ENCODE measurements at regions not wholly inside any gene's neighbourhood (a gene's known extent, or its start where the extent isn't known, plus 50 kb on each side); places are given as distances from the start of the nearest gene placed in this dataset.

DNA sequence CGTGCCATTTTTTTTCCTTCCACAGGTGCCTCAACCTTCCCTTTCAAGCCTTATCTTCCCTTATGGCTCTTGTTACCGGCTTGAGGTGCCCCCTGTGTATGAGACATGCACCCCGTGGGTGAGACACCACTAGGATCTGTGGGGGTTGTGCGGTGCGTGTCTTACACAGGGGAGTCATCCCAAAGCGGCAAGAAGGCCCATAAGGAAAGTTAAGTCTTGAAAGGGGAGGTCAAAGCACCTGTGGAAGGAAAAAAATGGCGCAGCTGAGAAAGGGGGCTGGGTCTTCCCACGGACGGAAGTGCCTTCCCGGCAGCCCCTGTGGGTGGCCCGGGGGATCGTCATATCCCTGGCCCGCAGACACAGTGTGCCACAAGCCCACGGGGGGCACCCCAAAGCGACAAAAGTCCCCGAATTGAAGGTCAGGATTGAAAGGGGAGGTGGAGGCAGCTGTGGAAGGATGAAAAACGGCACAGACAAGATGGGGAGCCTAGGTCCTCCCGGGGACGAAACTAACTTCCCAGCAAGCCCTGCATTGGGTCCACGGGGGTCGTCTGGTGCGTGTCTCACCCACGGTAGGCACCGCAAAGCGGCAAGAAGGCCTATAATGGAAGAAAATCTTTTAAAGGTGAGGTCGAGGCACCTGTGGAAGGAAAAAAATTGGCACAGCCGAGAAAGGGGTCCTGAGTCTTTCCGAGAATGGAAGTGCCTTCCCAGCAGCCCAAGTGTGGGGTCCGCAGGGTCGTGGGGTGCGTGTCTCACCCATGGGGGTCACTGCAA lies 273.3 kb downstream of the ALG10 start:
- no peak overlapping the region for H3K4me3 ChIP-seq (ENCODE audit: low read depth, low read length)
- no peaks in the 10 kb centered on the region for H3K4me1 ChIP-seq (ENCODE audit: control insufficient read depth, insufficient read depth, low read length)
- no peak overlapping the region for H3K9ac ChIP-seq (ENCODE audit: low read depth, low read length)
- H3K36me3 ChIP-seq (ENCODE audit: control insufficient read depth, insufficient read depth, low read length) = peaks cover 2% of the 10 kb centered on the region
- H3K27me3 ChIP-seq (ENCODE audit: control insufficient read depth, insufficient read depth, low read length) = no peaks in the 10 kb centered on the region
- no peaks in the 10 kb centered on the region for H3K9me3 ChIP-seq (ENCODE audit: control insufficient read depth, insufficient read depth, low read length)

DNA sequence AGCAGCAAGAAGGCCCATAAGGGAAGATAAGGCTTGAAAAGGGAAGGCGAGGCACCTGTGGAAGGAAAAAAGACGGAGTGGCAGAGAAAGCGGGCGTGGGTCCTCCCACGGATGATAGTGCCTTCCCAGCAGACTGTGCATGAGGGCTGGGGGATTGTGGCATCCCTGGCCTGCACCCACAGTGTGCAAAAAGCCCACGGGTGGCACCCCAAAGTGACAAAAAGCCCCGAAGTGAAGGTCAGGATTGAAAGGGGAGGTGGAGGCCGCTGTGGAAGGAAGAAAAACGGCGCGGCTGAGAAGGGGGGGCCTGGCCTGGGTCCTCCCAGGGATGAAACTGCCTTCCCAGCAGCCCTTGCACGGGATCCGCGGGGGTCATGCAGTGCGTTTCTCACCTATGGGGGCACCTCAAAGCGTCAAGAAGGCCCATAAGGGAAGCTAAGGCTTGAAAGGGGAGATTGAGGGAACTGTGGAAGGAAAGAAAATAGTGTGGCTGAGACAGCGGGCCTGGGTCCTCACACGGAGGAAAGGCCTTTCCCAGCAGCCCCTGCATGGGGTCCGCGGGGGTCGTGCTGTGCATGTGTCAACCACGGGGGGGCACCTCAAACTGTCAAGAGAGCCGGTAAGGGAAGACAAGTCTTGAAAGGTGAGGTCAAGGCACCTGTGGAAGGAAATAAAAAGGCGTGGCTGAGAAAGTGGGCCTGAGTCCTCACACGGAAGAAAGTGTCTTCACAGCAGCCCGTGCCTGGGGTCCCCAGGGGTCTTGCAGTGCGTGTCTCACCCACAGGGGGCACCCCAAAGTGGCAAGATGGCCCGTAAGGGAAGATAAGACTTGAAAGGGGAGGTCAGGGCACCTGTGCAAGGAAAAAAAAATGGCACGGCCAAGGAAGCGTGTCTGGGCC lies 274.1 kb downstream of the ALG10 start:
- H3K27me3 ChIP-seq (ENCODE audit: control insufficient read depth, insufficient read depth, low read length) = no peaks in the 10 kb centered on the region
- H3K9ac ChIP-seq (ENCODE audit: low read depth, low read length) = no peak overlapping the region
- peaks cover 3% of the 10 kb centered on the region for H3K36me3 ChIP-seq (ENCODE audit: control insufficient read depth, insufficient read depth, low read length)
- H3K4me1 ChIP-seq (ENCODE audit: control insufficient read depth, insufficient read depth, low read length) = no peaks in the 10 kb centered on the region
- H3K9me3 ChIP-seq (ENCODE audit: control insufficient read depth, insufficient read depth, low read length) = peaks cover 2% of the 10 kb centered on the region
- H3K4me3 ChIP-seq (ENCODE audit: low read depth, low read length) = no peak overlapping the region

DNA sequence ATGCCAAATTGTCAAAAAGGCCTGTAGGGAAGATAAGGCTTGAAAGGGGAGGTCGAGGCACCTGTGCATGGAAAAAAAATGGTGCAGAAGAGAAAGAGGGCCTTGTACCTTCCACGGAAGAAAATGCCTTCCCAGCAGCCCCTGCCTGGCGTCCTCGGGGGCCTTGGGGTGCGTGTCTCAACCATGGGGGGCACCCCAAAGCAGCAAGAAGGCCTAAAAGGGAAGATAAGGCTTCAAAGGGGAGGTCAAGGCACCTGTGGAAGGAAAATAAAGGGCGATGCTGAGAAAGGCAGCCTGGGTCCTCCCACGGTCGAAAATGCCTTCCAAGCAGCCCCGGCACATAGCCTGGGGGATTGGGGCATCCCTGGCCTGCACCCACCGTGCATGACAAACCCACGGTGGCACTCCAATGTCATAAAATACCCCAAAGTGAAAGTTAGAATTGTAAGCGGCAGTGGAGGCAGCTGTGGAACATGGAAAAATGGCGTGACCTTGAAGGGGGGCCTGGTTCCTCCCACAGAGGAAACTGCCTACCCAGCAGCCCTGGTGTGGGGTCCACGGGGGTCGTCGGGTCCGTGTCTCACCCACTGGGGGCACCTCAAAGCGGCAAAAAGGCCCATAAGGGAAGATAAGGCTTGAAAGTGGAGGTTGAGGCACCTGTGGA lies 275.0 kb downstream of the ALG10 start:
- no peak overlapping the region for H3K4me3 ChIP-seq (ENCODE audit: low read depth, low read length)
- peaks cover 4% of the 10 kb centered on the region for H3K9me3 ChIP-seq (ENCODE audit: control insufficient read depth, insufficient read depth, low read length)

DNA sequence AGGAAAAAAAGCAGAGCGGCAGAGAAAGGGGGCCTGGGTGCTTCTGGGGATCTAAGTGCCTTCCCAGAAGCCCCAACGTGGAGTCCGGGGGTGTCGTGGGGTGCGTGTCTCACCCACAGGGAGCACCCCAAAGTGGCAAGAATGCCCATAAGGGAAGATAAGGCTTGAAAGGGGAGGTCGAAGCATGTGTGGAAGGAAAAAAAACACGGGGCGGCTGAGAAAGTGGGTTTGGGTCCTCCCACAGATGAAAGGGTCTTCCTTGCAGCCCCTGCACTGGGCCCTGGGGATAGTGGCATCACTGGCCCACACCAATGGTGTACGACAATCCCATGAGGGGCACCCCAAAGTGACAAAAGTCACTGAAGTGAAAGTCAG lies 275.5 kb downstream of the ALG10 start:
- no peaks in the 10 kb centered on the region for H3K27me3 ChIP-seq (ENCODE audit: control insufficient read depth, insufficient read depth, low read length)
- no peak overlapping the region for H3K9ac ChIP-seq (ENCODE audit: low read depth, low read length)
- H3K9me3 ChIP-seq (ENCODE audit: control insufficient read depth, insufficient read depth, low read length) = peaks cover 4% of the 10 kb centered on the region
- H3K36me3 ChIP-seq (ENCODE audit: control insufficient read depth, insufficient read depth, low read length) = peaks cover 3% of the 10 kb centered on the region
- no peak overlapping the region for H3K4me3 ChIP-seq (ENCODE audit: low read depth, low read length)
- no peaks in the 10 kb centered on the region for H3K4me1 ChIP-seq (ENCODE audit: control insufficient read depth, insufficient read depth, low read length)

More for the DNA sequence above, 275.0 kb downstream of the ALG10 start:
- no peak overlapping the region for H3K9ac ChIP-seq (ENCODE audit: low read depth, low read length)
- H3K27me3 ChIP-seq (ENCODE audit: control insufficient read depth, insufficient read depth, low read length) = no peaks in the 10 kb centered on the region
- H3K36me3 ChIP-seq (ENCODE audit: control insufficient read depth, insufficient read depth, low read length) = peaks cover 3% of the 10 kb centered on the region
- H3K4me1 ChIP-seq (ENCODE audit: control insufficient read depth, insufficient read depth, low read length) = no peaks in the 10 kb centered on the region

DNA sequence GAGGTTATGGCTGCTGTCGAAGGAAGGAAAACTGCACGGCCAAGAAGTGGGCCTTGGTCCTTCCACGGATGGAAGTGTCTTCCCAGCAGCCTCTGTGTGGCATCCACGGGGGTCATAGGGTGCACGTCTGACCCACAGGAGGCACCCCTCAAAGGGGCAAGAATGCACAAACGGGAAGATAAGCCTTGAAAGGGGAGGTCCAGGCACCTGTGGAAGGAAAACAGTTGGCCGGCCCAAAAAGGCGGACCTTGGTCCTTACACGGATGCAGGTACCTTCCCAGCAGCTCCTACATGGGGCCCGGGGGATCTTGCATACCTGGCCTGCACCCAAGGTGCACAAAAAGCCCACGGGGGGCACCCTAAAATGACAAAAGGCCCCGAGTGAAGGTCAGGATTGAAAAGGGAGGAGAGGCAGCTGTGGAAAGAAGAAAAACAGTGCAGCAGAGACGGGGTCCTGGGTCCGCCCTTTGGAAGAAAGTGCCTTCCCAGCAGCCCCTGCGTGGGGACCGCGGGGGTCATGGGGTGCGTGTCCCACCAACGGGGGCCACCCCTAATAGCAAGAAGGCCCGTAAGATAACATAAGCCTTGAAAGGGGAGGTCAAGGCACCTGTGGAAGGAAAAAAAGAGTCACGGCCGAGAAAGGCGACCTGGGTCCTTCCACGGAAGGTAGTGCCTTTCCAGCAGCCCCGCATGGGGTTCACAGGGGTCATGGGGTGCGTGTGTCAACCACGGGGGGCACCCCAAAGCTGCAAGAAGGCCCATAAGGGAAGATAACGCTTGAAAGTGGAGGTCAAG lies 276.1 kb downstream of the ALG10 start:
- peaks cover 3% of the 10 kb centered on the region for H3K36me3 ChIP-seq (ENCODE audit: control insufficient read depth, insufficient read depth, low read length)
- H3K27me3 ChIP-seq (ENCODE audit: control insufficient read depth, insufficient read depth, low read length) = no peaks in the 10 kb centered on the region
- no peak overlapping the region for H3K4me3 ChIP-seq (ENCODE audit: low read depth, low read length)
- no peaks in the 10 kb centered on the region for H3K4me1 ChIP-seq (ENCODE audit: control insufficient read depth, insufficient read depth, low read length)
- no peak overlapping the region for H3K9ac ChIP-seq (ENCODE audit: low read depth, low read length)
- peaks cover 8% of the 10 kb centered on the region for H3K9me3 ChIP-seq (ENCODE audit: control insufficient read depth, insufficient read depth, low read length)

DNA sequence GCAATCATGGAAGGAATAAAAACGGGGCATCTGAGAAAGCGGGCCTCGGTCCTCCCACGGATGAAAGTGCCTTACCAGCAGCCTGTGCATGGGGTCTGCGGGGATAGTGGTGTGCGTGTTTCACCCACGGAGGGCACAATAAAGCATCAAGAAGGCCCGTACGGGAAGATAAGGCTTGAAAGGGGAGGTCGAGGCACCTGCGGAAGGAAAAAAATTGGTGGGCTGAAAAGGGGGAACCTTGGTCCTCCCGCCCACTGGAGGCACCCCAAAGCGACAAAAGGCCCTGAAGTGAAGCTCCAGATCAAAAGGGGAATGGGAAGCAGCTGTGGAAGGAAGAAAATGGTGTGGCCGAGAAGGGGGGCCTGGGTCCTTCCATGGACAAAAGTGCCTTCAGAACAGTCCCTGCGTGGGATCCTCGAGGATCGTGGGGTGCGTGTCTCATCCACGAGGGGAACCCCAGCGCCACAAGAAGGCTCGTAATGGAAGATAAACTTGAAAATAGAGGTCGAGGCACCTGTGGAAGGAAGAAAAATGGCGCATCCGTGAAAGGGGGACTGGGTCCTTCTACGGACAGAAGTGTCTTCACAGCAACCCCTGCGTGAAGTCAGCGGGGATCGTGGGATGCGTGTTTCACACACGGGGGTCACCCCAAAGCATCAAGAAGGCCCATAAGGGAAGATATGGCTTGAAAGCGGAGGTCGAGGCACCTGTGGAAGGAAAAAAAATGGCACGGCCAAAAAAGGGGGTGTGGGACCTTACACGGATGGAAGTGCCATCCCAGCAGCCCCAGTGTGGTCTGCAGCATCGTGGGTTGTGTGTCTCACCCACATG lies 276.9 kb downstream of the ALG10 start:
- H3K36me3 ChIP-seq (ENCODE audit: control insufficient read depth, insufficient read depth, low read length) = peaks cover 3% of the 10 kb centered on the region
- H3K9ac ChIP-seq (ENCODE audit: low read depth, low read length) = no peak overlapping the region
- H3K27me3 ChIP-seq (ENCODE audit: control insufficient read depth, insufficient read depth, low read length) = no peaks in the 10 kb centered on the region
- peaks cover 9% of the 10 kb centered on the region for H3K9me3 ChIP-seq (ENCODE audit: control insufficient read depth, insufficient read depth, low read length)
- H3K4me3 ChIP-seq (ENCODE audit: low read depth, low read length) = no peak overlapping the region
- H3K4me1 ChIP-seq (ENCODE audit: control insufficient read depth, insufficient read depth, low read length) = no peaks in the 10 kb centered on the region

DNA sequence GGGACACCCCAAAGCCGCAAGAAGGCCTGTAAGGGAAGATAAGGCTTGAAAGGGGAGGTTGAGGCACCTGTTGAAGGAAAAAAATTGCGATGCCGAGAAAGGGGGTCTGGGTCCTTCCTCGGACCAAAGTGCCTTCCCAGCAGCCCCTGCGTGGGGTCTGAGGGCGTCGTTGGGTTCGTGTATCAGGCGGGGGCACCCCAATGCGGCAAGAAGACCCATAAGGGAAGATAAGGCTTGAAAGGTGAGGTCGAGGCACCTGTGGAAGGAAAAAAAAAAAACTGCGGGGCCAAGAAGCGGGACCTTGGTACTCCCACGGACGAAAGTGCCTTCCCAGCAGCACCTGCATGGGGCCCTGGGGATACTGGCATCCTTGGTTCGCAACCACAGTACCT lies 277.5 kb downstream of the ALG10 start:
- peaks cover 10% of the 10 kb centered on the region for H3K9me3 ChIP-seq (ENCODE audit: control insufficient read depth, insufficient read depth, low read length)
- no peak overlapping the region for H3K4me3 ChIP-seq (ENCODE audit: low read depth, low read length)
- no peaks in the 10 kb centered on the region for H3K4me1 ChIP-seq (ENCODE audit: control insufficient read depth, insufficient read depth, low read length)
- H3K9ac ChIP-seq (ENCODE audit: low read depth, low read length) = no peak overlapping the region
- no peaks in the 10 kb centered on the region for H3K27me3 ChIP-seq (ENCODE audit: control insufficient read depth, insufficient read depth, low read length)
- H3K36me3 ChIP-seq (ENCODE audit: control insufficient read depth, insufficient read depth, low read length) = peaks cover 3% of the 10 kb centered on the region

DNA sequence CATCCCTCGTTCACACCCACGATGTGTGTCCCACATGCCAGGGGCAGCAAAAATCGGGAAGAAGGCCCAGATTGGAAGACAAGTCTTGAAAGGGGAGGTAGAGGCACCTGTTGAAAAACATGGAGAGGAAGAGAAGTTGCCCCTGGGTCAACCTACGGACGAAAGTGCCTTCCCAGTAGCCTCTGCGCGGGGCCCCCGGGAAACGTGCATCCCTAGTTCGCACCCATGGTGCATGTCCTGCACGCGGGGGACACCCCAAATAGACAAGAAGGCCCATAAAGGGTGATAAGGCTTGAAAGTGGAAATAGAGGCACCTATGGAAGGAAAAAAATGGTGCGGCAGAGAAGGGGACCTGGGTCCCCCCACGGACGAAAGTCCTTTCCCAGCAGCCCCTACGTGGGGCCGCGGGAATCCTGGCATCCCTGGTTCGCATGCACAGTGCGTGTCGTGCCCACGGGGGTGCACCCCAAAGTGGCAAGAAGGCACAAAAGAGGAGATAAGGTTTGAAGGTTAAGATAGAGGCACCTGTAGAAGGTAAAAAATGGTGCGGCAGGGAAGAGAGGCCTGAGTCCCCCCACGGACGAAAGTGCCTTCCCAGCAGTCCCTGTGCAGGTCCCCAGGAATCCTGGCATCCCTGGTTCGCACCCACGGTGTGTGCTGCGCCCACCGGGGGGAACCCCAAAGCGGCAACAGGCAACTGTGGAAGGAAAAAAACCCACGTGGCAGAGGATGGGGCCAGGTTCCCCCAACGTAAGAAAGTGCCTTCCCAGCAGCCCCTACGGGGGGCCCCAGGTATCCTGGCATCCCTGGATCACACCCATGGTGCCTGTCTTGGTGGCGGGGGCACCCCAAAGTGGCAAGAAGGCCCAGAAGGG lies 278.3 kb downstream of the ALG10 start:
- peaks cover 3% of the 10 kb centered on the region for H3K36me3 ChIP-seq (ENCODE audit: control insufficient read depth, insufficient read depth, low read length)
- no peak overlapping the region for H3K4me3 ChIP-seq (ENCODE audit: low read depth, low read length)
- no peaks in the 10 kb centered on the region for H3K4me1 ChIP-seq (ENCODE audit: control insufficient read depth, insufficient read depth, low read length)
- H3K9me3 ChIP-seq (ENCODE audit: control insufficient read depth, insufficient read depth, low read length) = peaks cover 15% of the 10 kb centered on the region
- H3K9ac ChIP-seq (ENCODE audit: low read depth, low read length) = no peak overlapping the region
- no peaks in the 10 kb centered on the region for H3K27me3 ChIP-seq (ENCODE audit: control insufficient read depth, insufficient read depth, low read length)

DNA sequence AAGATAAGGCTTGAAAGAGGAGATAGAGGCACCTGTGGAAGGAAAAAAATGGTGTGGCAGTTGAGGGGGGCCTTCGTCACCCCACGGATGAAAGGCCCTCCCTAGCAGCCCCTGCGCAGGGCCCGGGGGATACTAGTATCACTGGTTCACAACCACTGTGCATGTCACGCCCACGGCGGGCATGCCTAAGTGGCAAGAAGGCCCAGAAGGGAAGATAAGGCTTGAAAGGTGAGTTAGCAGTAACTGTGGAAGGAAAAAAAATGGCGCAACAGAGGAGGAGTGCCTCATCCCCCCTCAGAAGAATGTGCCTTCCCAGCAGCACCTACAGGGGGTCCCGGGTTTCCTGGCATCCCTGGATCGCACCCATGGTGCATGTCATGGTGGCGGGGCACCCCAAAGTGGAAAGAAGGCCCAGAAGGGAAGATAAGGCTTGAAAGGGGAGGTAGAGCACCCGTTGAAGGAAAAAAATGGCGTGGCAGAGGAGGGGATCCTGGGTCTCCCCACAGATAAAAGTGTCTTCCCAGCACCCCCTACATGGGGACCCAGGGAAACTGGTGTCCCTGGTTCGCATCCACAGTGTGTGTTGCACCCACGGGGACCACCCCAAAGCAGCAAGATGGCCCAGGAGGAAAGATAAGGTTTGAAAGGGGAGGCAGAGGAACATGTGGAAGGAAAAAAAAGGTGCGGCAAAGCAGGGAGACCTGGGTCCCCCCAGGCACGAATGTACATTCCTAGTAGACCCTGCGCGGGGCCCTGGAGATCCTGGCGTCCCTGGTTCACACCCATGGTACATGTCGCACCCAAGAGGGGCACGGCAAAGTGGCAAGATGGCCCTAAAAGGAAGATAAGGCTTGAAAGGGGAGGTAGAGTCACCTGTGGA lies 279.2 kb downstream of the ALG10 start:
- H3K9me3 ChIP-seq (ENCODE audit: control insufficient read depth, insufficient read depth, low read length) = peaks cover 15% of the 10 kb centered on the region
- H3K36me3 ChIP-seq (ENCODE audit: control insufficient read depth, insufficient read depth, low read length) = peaks cover 3% of the 10 kb centered on the region
- no peaks in the 10 kb centered on the region for H3K4me1 ChIP-seq (ENCODE audit: control insufficient read depth, insufficient read depth, low read length)
- no peaks in the 10 kb centered on the region for H3K27me3 ChIP-seq (ENCODE audit: control insufficient read depth, insufficient read depth, low read length)
- H3K9ac ChIP-seq (ENCODE audit: low read depth, low read length) = no peak overlapping the region
- H3K4me3 ChIP-seq (ENCODE audit: low read depth, low read length) = no peak overlapping the region

All from iPS-15b (cell line).